ENCODE measurements at regions not wholly inside any gene's neighbourhood (a gene's known extent, or its start where the extent isn't known, plus 50 kb on each side); places are given as distances from the start of the nearest gene placed in this dataset.
A peak's percentile ranks its signal among the peaks of the same experiment; 100 is the strongest.

DNA sequence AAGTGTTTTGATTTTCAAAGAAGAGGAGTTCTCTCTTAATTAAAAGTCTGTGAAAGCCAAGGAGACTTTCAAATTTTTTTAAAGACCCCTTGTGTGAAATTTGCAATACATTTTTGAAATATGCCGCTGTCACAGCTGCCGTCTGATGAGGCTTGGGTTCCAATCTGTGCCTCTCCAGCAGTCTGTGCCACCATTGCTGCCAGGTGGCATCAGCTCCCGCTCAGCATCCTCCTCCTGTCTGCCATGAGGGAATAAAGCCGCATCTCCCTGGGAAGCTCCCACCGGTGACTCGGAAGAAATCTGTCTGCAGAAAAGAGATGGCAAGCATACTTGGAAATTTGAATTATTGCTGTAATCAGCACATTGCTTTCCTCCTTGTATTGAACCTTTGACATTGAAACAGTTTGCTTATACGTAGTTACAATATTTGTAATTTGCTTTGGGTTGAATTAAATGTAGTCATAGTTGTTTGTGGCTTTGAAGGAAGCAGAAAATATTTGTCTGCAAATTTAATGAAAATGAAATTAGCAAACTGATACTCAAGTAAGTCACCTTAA, 145.7 kb upstream of the SNX2 start:
- no peak overlapping the region for H3K4me3 ChIP-seq (ENCODE audit: low read depth, low read length)
- TF ChIP-seq CTCF (IDR thresholded peaks at IDR 0.05; ENCODE audit: insufficient read depth, low read length), result no peak
- no peak for DNase-seq (ENCODE audit: low read depth)

GRCh38 chr5:122638581-122638980, 136.3 kb upstream of the SNX2 start:
- no peak overlapping the region for H3K4me3 ChIP-seq (ENCODE audit: low read depth, low read length)
- no peak for TF ChIP-seq CTCF (IDR thresholded peaks at IDR 0.05; ENCODE audit: insufficient read depth, low read length)
- no peak for DNase-seq (ENCODE audit: low read depth)

GRCh38 chr5:122639033-122639432, 135.8 kb upstream of the SNX2 start:
- TF ChIP-seq CTCF (IDR thresholded peaks at IDR 0.05; ENCODE audit: insufficient read depth, low read length), result no peak

GRCh38 chr5:122639864-122640263, 135.0 kb upstream of the SNX2 start:
- no peak for DNase-seq (ENCODE audit: low read depth)
- TF ChIP-seq CTCF (IDR thresholded peaks at IDR 0.05; ENCODE audit: insufficient read depth, low read length), result no peak
- H3K4me3 ChIP-seq (ENCODE audit: low read depth, low read length), result no peak overlapping the region

More at GRCh38 chr5:122639033-122639432, 135.8 kb upstream of the SNX2 start:
- DNase-seq (ENCODE audit: low read depth), result no peak
- H3K4me3 ChIP-seq (ENCODE audit: low read depth, low read length), result no peak overlapping the region

GRCh38 chr5:122649080-122649479, 125.8 kb upstream of the SNX2 start:
- no peak overlapping the region for H3K4me3 ChIP-seq (ENCODE audit: low read depth, low read length)
- TF ChIP-seq CTCF (IDR thresholded peaks at IDR 0.05; ENCODE audit: insufficient read depth, low read length), result no peak
- peak; percentile 45 for DNase-seq (ENCODE audit: low read depth)

GRCh38 chr5:122653087-122654017, 121.5 kb upstream of the SNX2 start:
- no peak for TF ChIP-seq CTCF (IDR thresholded peaks at IDR 0.05; ENCODE audit: insufficient read depth, low read length)
- no peak overlapping the region for H3K4me3 ChIP-seq (ENCODE audit: low read depth, low read length)
- peak; percentile 31 for DNase-seq (ENCODE audit: low read depth)

Data from fibroblast of the aortic adventitia (primary cell).